GM19238 (cell line): ENCODE measurements at regions not wholly inside any gene's neighbourhood (a gene's known extent, or its start where the extent isn't known, plus 50 kb on each side); places are given as distances from the start of the nearest gene placed in this dataset.

Source experiments
- DNase-seq: peaks from one replicate; pipeline ENCODE4 v3.0.0; 2011; ENCODE audit warnings: low spot score; ENCODE audit not compliant: insufficient read length

GRCh38 chr19:27905074-27905473 lies 1307.9 kb downstream of the UQCRFS1 start:
- no peak for DNase-seq

GRCh38 chr19:27901078-27901477 lies 1311.9 kb downstream of the UQCRFS1 start:
- DNase-seq: no peak

- DNase-seq: no peak
Measured at GRCh38 chr19:27896091-27896490, 1316.9 kb downstream of the UQCRFS1 start.

GRCh38 chr19:27894906-27895754 lies 1317.8 kb downstream of the UQCRFS1 start:
- no peak for DNase-seq

GRCh38 chr19:27892500-27892899 lies 1320.5 kb downstream of the UQCRFS1 start:
- no peak for DNase-seq

- DNase-seq: no peak
Measured at GRCh38 chr19:27891411-27891810, 1321.5 kb downstream of the UQCRFS1 start.

GRCh38 chr19:27890696-27891095 lies 1322.3 kb downstream of the UQCRFS1 start:
- DNase-seq: no peak

- DNase-seq: no peak
Measured at GRCh38 chr19:27890206-27890605, 1322.7 kb downstream of the UQCRFS1 start.

GRCh38 chr19:27889156-27889555 lies 1323.8 kb downstream of the UQCRFS1 start:
- no peak for DNase-seq

GRCh38 chr19:27887946-27888345 lies 1325.0 kb downstream of the UQCRFS1 start:
- DNase-seq: no peak

GRCh38 chr19:27885359-27885758 lies 1327.6 kb downstream of the UQCRFS1 start:
- DNase-seq: no peak

- no peak for DNase-seq
Measured at GRCh38 chr19:27884376-27884775, 1328.6 kb downstream of the UQCRFS1 start.

GRCh38 chr19:27881213-27881612 lies 1331.7 kb downstream of the UQCRFS1 start:
- DNase-seq: no peak

- DNase-seq: no peak
Measured at GRCh38 chr19:27876976-27877512, 1335.9 kb downstream of the UQCRFS1 start.

- DNase-seq: no peak
Measured at GRCh38 chr19:27876489-27876888, 1336.5 kb downstream of the UQCRFS1 start.

- DNase-seq: no peak
Measured at GRCh38 chr19:27872370-27872769, 1340.6 kb downstream of the UQCRFS1 start.

GRCh38 chr19:27870293-27870692 lies 1342.7 kb downstream of the UQCRFS1 start:
- no peak for DNase-seq

- no peak for DNase-seq
Measured at GRCh38 chr19:27868007-27868406, 1344.9 kb downstream of the UQCRFS1 start.

GRCh38 chr19:27865927-27866777 lies 1346.8 kb downstream of the UQCRFS1 start:
- DNase-seq: no peak

GRCh38 chr19:27861411-27861975 lies 1351.5 kb downstream of the UQCRFS1 start:
- no peak for DNase-seq

- no peak for DNase-seq
Measured at GRCh38 chr19:27860309-27860934, 1352.5 kb downstream of the UQCRFS1 start.
